AG04449 (cell line): ENCODE measurements at regions not wholly inside any gene's neighbourhood (a gene's known extent, or its start where the extent isn't known, plus 50 kb on each side); places are given as distances from the start of the nearest gene placed in this dataset.

Experiments
- CTCF ChIA-PET: fragments of 350-600 bp; formaldehyde crosslinking; extraction: SDS; loops from one replicate; lab custom pipeline; 2021; ENCODE audit warnings: antibody characterized with exemption; lab: Yijun Ruan, JAX
- POLR2A ChIA-PET: fragments of 400-600, 350-600 bp; formaldehyde crosslinking; extraction: SDS; loops from one replicate; lab custom pipeline; 2020; ENCODE audit warnings: antibody characterized with exemption, inconsistent platforms; lab: Yijun Ruan, JAX
- DNase-seq: peaks from one replicate; pipeline ENCODE4 v3.0.0-alpha.2; 2010; ENCODE audit warnings: low read depth, low spot score
- H3K4me3 ChIP-seq: 2 replicates; pipeline ENCODE4 v1.5.1; 2011; ENCODE audit warnings: low read depth, mild to moderate bottlenecking, control low read depth, low read length
- CTCF ChIP-seq: IDR thresholded peaks from one replicate; pipeline ENCODE4 v1.5.1; 2011; ENCODE audit warnings: mild to moderate bottlenecking, moderate library complexity, low read length, control low read depth, inconsistent platforms; ENCODE audit not compliant: insufficient read depth; ENCODE audit errors: missing control alignments

- POLR2A ChIA-PET = no interaction called here
- TF ChIP-seq CTCF = no peak
- CTCF ChIA-PET = no interaction called here
- DNase-seq = no peak
- H3K4me3 ChIP-seq = no peak overlapping the region
These were observed 528.4 kb upstream of the PROK2 start for GRCh38 chr3:72313308-72313707.

- ChIA-PET POLR2A (no interaction called here), CTCF (interaction anchor here (0.5 kb wide), 1 partner anchor 1659 kb away, joined by 3 read pairs; no protein-coding TSS in a partner anchor)
- H3K4me3 ChIP-seq = no peak overlapping the region
- DNase-seq = no peak
- TF ChIP-seq CTCF = no peak
These were observed 527.4 kb upstream of the PROK2 start for GRCh38 chr3:72312339-72312738.

- DNase-seq = no peak
- ChIA-PET POLR2A (no interaction called here), CTCF (interaction anchor here (1.2 kb wide), 1 partner anchor 436 kb away, joined by 3 read pairs; no protein-coding TSS in a partner anchor)
- no peak overlapping the region for H3K4me3 ChIP-seq
- no peak for TF ChIP-seq CTCF
These were observed 526.5 kb upstream of the PROK2 start for GRCh38 chr3:72311425-72311824.

- ChIA-PET POLR2A (no interaction called here), CTCF (interaction anchor here (1.2 kb wide), 1 partner anchor 435 kb away, joined by 3 read pairs; no protein-coding TSS in a partner anchor)
- no peak overlapping the region for H3K4me3 ChIP-seq
- peak; percentile 17 for DNase-seq
- TF ChIP-seq CTCF = peak; percentile 2
These were observed 525.8 kb upstream of the PROK2 start for GRCh38 chr3:72310419-72311380.

- ChIA-PET POLR2A (no interaction called here), CTCF (no interaction called here)
- no peak overlapping the region for H3K4me3 ChIP-seq
- no peak for DNase-seq
- TF ChIP-seq CTCF = no peak
These were observed 524.9 kb upstream of the PROK2 start for GRCh38 chr3:72309661-72310418.

GRCh38 chr3:72308641-72309040, 523.7 kb upstream of the PROK2 start:
- CTCF ChIA-PET = no interaction called here
- POLR2A ChIA-PET = interaction anchor here (0.6 kb wide), 1 partner anchor 29 kb away, joined by 3 read pairs; no protein-coding TSS in a partner anchor
- TF ChIP-seq CTCF = no peak

More at GRCh38 chr3:72308641-72309040, 523.7 kb upstream of the PROK2 start:
- H3K4me3 ChIP-seq = no peak overlapping the region
- DNase-seq = no peak
